A673 (cell line): ENCODE measurements at regions not wholly inside any gene's neighbourhood (a gene's known extent, or its start where the extent isn't known, plus 50 kb on each side); places are given as distances from the start of the nearest gene placed in this dataset.

ENCODE experiments used
- BruUV-seq: library from RNA; stranded (reverse); fragments of 400-500 nt; replicated peaks from 2 replicates; lab custom pipeline; 2021; lab: Mats Ljungman, UMichigan
- CTCF ChIA-PET: fragments of 300-600 bp; sonication (Branson Sonifier 250); formaldehyde crosslinking; loops from one replicate; lab custom pipeline; 2022; ENCODE audit warnings: antibody characterized with exemption; lab: Charles Lee
- POLR2A ChIA-PET: fragments of 300-600 bp; sonication (Branson Sonifier 250); formaldehyde crosslinking; loops from one replicate; lab custom pipeline; 2022; ENCODE audit warnings: antibody characterized with exemption; ENCODE audit not compliant: low non-redundant PET; lab: Charles Lee
- DNase-seq: peaks from one replicate; pipeline ENCODE4 v3.0.0-alpha.2; 2015; ENCODE audit warnings: low spot score
- H3K27ac ChIP-seq: fragments of 200-600 bp; sonication (generic); 2 replicates; pipeline ENCODE4 v1.5.1; 2016; ENCODE audit warnings: mixed run types, low read depth, mild to moderate bottlenecking, mixed read lengths, antibody characterized with exemption, low read length; ENCODE audit not compliant: poor library complexity, severe bottlenecking
- H3K27me3 ChIP-seq: fragments of 200-600 bp; sonication (generic); replicated peaks from 2 replicates; pipeline ENCODE4 v1.6.1; 2017; ENCODE audit warnings: mixed run types, low read depth, mild to moderate bottlenecking, mixed read lengths, antibody characterized with exemption, low read length; ENCODE audit not compliant: insufficient read depth, poor library complexity
- H3K36me3 ChIP-seq: fragments of 200-600 bp; sonication (generic); 2 replicates; pipeline ENCODE4 v1.6.1; 2016; ENCODE audit warnings: mixed run types, mild to moderate bottlenecking, mixed read lengths, antibody characterized with exemption, low read length; ENCODE audit not compliant: insufficient read depth, poor library complexity, severe bottlenecking
- H3K4me1 ChIP-seq: fragments of 200-600 bp; sonication (generic); 2 replicates; pipeline ENCODE4 v1.6.1; 2017; ENCODE audit warnings: mixed run types, mild to moderate bottlenecking, mixed read lengths, antibody characterized with exemption, low read length; ENCODE audit not compliant: insufficient read depth, poor library complexity, severe bottlenecking
- H3K4me3 ChIP-seq: fragments of 200-600 bp; sonication (generic); 2 replicates; pipeline ENCODE4 v1.5.1; 2016; ENCODE audit warnings: low read depth, mixed run types, mild to moderate bottlenecking, mixed read lengths, low read length; ENCODE audit not compliant: poor library complexity, severe bottlenecking
- H3K9me3 ChIP-seq: fragments of 200-600 bp; sonication (generic); 2 replicates; pipeline ENCODE4 v1.6.1; 2016; ENCODE audit warnings: mixed run types, low read depth, mild to moderate bottlenecking, mixed read lengths, antibody characterized with exemption, low read length; ENCODE audit not compliant: poor library complexity, severe bottlenecking
- CTCF ChIP-seq: fragments of 300-800, 200-600 bp; sonication (generic); conservative IDR thresholded peaks from 2 replicates; pipeline ENCODE4 v1.5.1; 2017; ENCODE audit warnings: low read depth, mild to moderate bottlenecking, antibody characterized with exemption, low read length, moderate library complexity, mixed read lengths
- EZH2 ChIP-seq: fragments of 200-600 bp; sonication (generic); IDR thresholded peaks from 2 replicates; pipeline ENCODE4 v1.6.1; 2017; ENCODE audit warnings: borderline replicate concordance, low read depth, mild to moderate bottlenecking, mixed read lengths, antibody characterized with exemption, low read length; ENCODE audit not compliant: poor library complexity, severe bottlenecking
- intact Hi-C: fragments of 100-400 bp; cut with micrococcal nuclease; formaldehyde crosslinking; loops from one replicate; pipeline ENCODE4 v1.10.0; 2022; ENCODE audit not compliant: unreplicated experiment

GRCh38 chr3:5319454-5319853 is 131.9 kb downstream of the EDEM1 start:
- ChIA-PET POLR2A (no interaction called here), CTCF (no interaction called here)
- no TSS peak for BruUV-seq

GRCh38 chr3:5321666-5322340 is 134.3 kb downstream of the EDEM1 start:
- Histone ChIP-seq H3K27me3 (peaks cover 7% of the 10 kb centered on the region), H3K9me3 (no peaks in the 10 kb centered on the region), H3K4me3 (no peak overlapping the region), H3K36me3 (no peaks in the 10 kb centered on the region), H3K4me1 (no peaks in the 10 kb centered on the region), H3K27ac (no peak overlapping the region)
- intact Hi-C loops, result no loop called here
- TF ChIP-seq CTCF (no peak), EZH2 (no peak)
- no peak for DNase-seq
- POLR2A ChIA-PET, result no interaction called here
- BruUV-seq, result no TSS peak
- CTCF ChIA-PET, result no interaction called here

More at GRCh38 chr3:5319454-5319853, 131.9 kb downstream of the EDEM1 start:
- H3K27ac ChIP-seq, result no peak overlapping the region
- no peaks in the 10 kb centered on the region for H3K36me3 ChIP-seq
- DNase-seq, result no peak
- intact Hi-C loops, result no loop called here
- H3K9me3 ChIP-seq, result no peaks in the 10 kb centered on the region
- peaks cover 3% of the 10 kb centered on the region for H3K27me3 ChIP-seq
- H3K4me3 ChIP-seq, result no peak overlapping the region
- TF ChIP-seq EZH2 (no peak), CTCF (no peak)
- no peaks in the 10 kb centered on the region for H3K4me1 ChIP-seq

GRCh38 chr3:5324780-5325179 is 137.3 kb downstream of the EDEM1 start:
- no peak for DNase-seq
- CTCF ChIA-PET, result no interaction called here
- intact Hi-C loops, result no loop called here
- H3K9me3 ChIP-seq, result no peaks in the 10 kb centered on the region
- POLR2A ChIA-PET, result no interaction called here
- H3K36me3 ChIP-seq, result no peaks in the 10 kb centered on the region
- no peak overlapping the region for H3K4me3 ChIP-seq
- no peak overlapping the region for H3K27ac ChIP-seq
- H3K27me3 ChIP-seq, result peaks cover 7% of the 10 kb centered on the region
- TF ChIP-seq CTCF, result no peak
- TF ChIP-seq EZH2, result no peak
- H3K4me1 ChIP-seq, result no peaks in the 10 kb centered on the region
- BruUV-seq, result no TSS peak
